GM12891 (cell line): ENCODE measurements at regions not wholly inside any gene's neighbourhood (a gene's known extent, or its start where the extent isn't known, plus 50 kb on each side); places are given as distances from the start of the nearest gene placed in this dataset.

Experiments
- PAX5 ChIP-seq: IDR thresholded peaks from 2 replicates; pipeline ENCODE4 v1.6.1; 2011; ENCODE audit warnings: low read length, moderate library complexity, mild to moderate bottlenecking; ENCODE audit not compliant: insufficient read depth, severe bottlenecking
- POLR2A ChIP-seq: IDR thresholded peaks from 2 replicates; pipeline ENCODE4 v1.6.1; 2011; ENCODE audit warnings: low read depth, low read length, control low read depth
- POLR2AphosphoS5 ChIP-seq: IDR thresholded peaks from 2 replicates; pipeline ENCODE4 v1.6.1; 2011; ENCODE audit warnings: low read depth, low read length, control low read depth
- POU2F2 ChIP-seq: IDR thresholded peaks from 2 replicates; pipeline ENCODE4 v1.6.1; 2011; ENCODE audit warnings: low read depth, mild to moderate bottlenecking, control low read depth, low read length, moderate library complexity
- SPI1 ChIP-seq: IDR thresholded peaks from 2 replicates; pipeline ENCODE4 v1.6.1; 2011; ENCODE audit warnings: low read depth, low read length, control low read depth
- TAF1 ChIP-seq: IDR thresholded peaks from 2 replicates; pipeline ENCODE4 v1.6.1; 2011; ENCODE audit warnings: low read depth, low read length, control low read depth

GRCh38 chr9:79334711-79335110 is 237.1 kb upstream of the TLE4 start:
- TF ChIP-seq POLR2A (no peak), TAF1 (no peak), POLR2AphosphoS5 (no peak), PAX5 (no peak), POU2F2 (no peak), SPI1 (no peak)
